Glutamatergic neuron (in vitro differentiated cells): ENCODE measurements at regions not wholly inside any gene's neighbourhood (a gene's known extent, or its start where the extent isn't known, plus 50 kb on each side); places are given as distances from the start of the nearest gene placed in this dataset.
A peak's percentile ranks its signal among the peaks of the same experiment; 100 is the strongest.

Experiments
- DNase-seq: peaks from one replicate; pipeline ENCODE4 v3.0.0; 2022
- H3K27ac Mint-ChIP-seq: one replicate; pipeline ENCODE4 v1.8.0; 2020; ENCODE audit warnings: mild to moderate bottlenecking, mixed read lengths, inconsistent platforms; ENCODE audit not compliant: unreplicated experiment
- H3K27me3 Mint-ChIP-seq: one replicate; pipeline ENCODE4 v1.8.0; 2020; ENCODE audit warnings: mild to moderate bottlenecking, moderate library complexity, mixed read lengths, inconsistent platforms; ENCODE audit not compliant: unreplicated experiment
- H3K36me3 Mint-ChIP-seq: one replicate; pipeline ENCODE4 v1.8.0; 2020; ENCODE audit warnings: mild to moderate bottlenecking, mixed read lengths, inconsistent platforms; ENCODE audit not compliant: unreplicated experiment
- H3K4me1 Mint-ChIP-seq: one replicate; pipeline ENCODE4 v1.8.0; 2020; ENCODE audit warnings: mild to moderate bottlenecking, low read depth, mixed read lengths, inconsistent platforms; ENCODE audit not compliant: unreplicated experiment
- H3K4me3 Mint-ChIP-seq: one replicate; pipeline ENCODE4 v1.8.0; 2020; ENCODE audit warnings: mild to moderate bottlenecking, mixed read lengths, inconsistent platforms; ENCODE audit not compliant: unreplicated experiment
- H3K9me3 Mint-ChIP-seq: one replicate; pipeline ENCODE4 v1.8.0; 2020; ENCODE audit warnings: mild to moderate bottlenecking, moderate library complexity, mixed read lengths, inconsistent platforms; ENCODE audit not compliant: unreplicated experiment
- TF ChIP-seq, protein P1 (sequence below): fragments of 200-600 bp; sonication (generic); IDR thresholded peaks from one replicate; pipeline ENCODE4 v1.5.0; 2021; ENCODE audit not compliant: partially characterized antibody, unreplicated experiment

DNA sequence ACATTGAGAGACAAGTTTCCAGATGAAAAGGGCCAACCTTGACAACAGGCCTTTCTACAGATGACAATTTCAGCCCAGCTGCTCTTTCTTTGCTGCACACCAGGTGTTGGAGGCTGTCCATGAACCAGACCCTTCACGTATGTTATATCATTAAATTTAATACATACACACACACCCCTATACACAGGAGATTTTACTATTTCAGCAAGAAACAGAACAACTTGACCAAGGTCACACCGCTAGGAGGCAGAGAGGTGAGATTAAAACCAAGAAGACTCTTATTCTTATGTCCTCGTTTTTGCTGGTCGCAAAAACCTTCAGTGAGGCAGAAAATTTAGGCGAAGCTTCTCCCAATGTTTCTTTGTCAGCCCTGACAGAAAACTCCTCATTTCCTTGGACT lies 1585.9 kb downstream of the AACS start:
- H3K9me3 Mint-ChIP-seq, result peaks cover 5% of the 10 kb centered on the region
- no peak overlapping the region for H3K4me3 Mint-ChIP-seq
- no peaks in the 10 kb centered on the region for H3K27me3 Mint-ChIP-seq
- no peaks in the 10 kb centered on the region for H3K4me1 Mint-ChIP-seq
- DNase-seq, result no peak
- no peak overlapping the region for H3K27ac Mint-ChIP-seq
- TF ChIP-seq, protein P1, sequence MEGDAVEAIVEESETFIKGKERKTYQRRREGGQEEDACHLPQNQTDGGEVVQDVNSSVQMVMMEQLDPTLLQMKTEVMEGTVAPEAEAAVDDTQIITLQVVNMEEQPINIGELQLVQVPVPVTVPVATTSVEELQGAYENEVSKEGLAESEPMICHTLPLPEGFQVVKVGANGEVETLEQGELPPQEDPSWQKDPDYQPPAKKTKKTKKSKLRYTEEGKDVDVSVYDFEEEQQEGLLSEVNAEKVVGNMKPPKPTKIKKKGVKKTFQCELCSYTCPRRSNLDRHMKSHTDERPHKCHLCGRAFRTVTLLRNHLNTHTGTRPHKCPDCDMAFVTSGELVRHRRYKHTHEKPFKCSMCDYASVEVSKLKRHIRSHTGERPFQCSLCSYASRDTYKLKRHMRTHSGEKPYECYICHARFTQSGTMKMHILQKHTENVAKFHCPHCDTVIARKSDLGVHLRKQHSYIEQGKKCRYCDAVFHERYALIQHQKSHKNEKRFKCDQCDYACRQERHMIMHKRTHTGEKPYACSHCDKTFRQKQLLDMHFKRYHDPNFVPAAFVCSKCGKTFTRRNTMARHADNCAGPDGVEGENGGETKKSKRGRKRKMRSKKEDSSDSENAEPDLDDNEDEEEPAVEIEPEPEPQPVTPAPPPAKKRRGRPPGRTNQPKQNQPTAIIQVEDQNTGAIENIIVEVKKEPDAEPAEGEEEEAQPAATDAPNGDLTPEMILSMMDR, result no peak
- H3K36me3 Mint-ChIP-seq, result peaks cover 4% of the 10 kb centered on the region

DNA sequence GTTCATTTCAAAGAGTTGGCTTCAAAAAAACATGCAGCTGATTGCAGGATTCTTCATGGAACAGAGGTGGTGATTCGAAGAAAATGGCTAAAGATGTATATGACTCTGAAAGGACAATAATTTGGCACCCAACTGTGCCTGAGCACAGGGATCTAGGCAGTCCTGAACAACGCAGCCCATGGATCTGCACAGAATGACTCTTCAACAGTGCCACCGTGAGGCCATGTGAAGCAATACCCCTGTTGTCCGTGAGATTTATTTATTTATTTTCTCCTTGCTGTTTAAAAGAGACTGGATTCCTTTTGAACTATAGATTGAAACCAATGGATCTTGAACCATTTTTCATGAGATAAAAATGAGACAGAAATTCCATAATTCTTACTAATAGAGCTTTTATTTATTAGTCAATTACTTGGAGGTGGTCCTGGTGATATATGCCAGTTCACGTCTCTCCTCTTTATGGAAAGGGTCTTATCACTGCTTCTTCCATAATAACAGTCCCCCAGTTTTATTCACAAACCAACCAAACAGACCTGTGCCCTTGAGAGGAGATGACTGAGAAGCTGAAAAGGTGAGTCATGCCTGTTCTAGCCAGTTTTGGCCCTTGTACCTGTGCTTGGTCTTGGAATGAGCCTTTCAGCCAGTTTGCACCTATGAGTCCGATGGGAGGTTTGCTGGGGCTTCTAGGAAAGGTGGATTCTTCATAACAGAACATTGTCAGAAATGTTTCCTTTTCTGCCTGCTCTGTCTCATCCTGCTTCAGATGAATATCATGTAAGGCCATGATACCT lies 1598.3 kb downstream of the AACS start:
- peaks cover 3% of the 10 kb centered on the region for H3K9me3 Mint-ChIP-seq
- peaks cover 10% of the 10 kb centered on the region for H3K36me3 Mint-ChIP-seq
- H3K27me3 Mint-ChIP-seq, result no peaks in the 10 kb centered on the region
- DNase-seq, result peak; percentile 23
- no peak overlapping the region for H3K4me3 Mint-ChIP-seq
- H3K27ac Mint-ChIP-seq, result no peak overlapping the region
- TF ChIP-seq, protein P1, result peak; percentile 55
- no peaks in the 10 kb centered on the region for H3K4me1 Mint-ChIP-seq

DNA sequence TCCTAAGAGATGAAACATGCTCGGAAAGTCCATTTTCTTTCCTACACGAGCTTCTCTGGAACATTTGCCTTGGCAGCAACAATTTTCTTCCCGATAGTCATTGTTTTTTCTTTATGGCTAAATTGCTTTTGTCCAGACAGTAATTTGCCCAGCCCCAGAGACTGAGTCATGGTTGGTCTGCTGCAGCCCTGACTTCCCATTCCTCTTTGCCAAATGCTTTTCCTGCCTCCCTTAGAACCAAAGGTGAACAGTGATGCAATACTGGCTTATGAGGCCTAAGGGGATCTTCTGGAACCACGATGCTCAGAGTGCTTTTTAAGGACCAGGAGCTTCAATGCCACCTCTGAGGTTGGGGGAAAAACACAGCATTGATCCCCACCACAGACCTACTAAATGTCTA lies 1599.6 kb upstream of the TMEM132C start:
- H3K9me3 Mint-ChIP-seq, result peaks cover 2% of the 10 kb centered on the region

DNA sequence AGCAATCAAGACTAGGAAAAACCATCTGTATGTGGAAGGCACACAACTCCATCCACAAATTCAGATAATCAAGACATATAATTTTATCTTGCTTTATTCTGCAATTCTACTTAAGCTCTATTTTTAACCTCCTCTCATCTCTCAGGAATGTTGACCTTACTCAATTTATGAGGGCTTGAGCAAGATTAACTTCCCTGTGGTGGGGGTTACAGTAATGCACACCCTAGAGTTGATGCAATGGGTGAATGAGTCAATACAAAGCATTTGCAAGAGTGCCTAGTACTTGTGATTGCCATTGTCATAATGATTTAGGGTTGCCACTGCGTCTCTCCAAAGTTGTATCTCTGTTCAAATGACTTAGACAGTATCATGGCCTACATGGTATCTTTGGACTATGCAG lies 1598.4 kb upstream of the TMEM132C start:
- H3K9me3 Mint-ChIP-seq, result peaks cover 3% of the 10 kb centered on the region
- no peak overlapping the region for H3K4me3 Mint-ChIP-seq
- DNase-seq, result no peak
- H3K4me1 Mint-ChIP-seq, result no peaks in the 10 kb centered on the region
- no peak overlapping the region for H3K27ac Mint-ChIP-seq
- H3K36me3 Mint-ChIP-seq, result no peaks in the 10 kb centered on the region
- TF ChIP-seq, protein P1, result no peak
- H3K27me3 Mint-ChIP-seq, result no peaks in the 10 kb centered on the region

More for the DNA sequence above, 1599.6 kb upstream of the TMEM132C start:
- Mint-ChIP-seq H3K4me1 (no peaks in the 10 kb centered on the region), H3K27ac (no peak overlapping the region), H3K4me3 (no peak overlapping the region), H3K36me3 (peaks cover 3% of the 10 kb centered on the region), H3K27me3 (no peaks in the 10 kb centered on the region)
- TF ChIP-seq, protein P1, result no peak
- DNase-seq, result no peak

DNA sequence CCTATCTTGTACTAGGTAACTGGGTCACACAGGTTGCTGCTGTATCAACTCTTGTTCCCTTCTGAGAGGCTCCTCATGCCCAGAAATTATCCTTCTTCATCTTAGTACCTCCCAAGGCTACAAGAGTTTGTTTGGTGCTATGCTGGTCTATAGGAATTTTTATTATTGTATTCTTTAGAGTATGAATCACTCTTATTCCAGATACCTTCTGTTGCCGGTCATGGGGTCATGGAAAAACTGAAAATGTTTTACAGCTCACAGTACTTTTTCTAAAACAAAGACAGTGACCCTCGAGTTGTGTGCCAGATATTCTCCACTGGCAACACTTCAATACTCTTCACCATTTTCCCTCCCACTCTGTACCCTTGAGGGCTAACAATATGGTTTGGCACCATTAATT lies 1598.0 kb upstream of the TMEM132C start:
- Mint-ChIP-seq H3K4me1 (no peaks in the 10 kb centered on the region), H3K4me3 (no peak overlapping the region), H3K9me3 (peaks cover 3% of the 10 kb centered on the region), H3K36me3 (no peaks in the 10 kb centered on the region), H3K27ac (no peak overlapping the region), H3K27me3 (no peaks in the 10 kb centered on the region)
- DNase-seq, result no peak
- TF ChIP-seq, protein P1, result no peak
